GM18517 (cell line): ENCODE measurements at regions not wholly inside any gene's neighbourhood (a gene's known extent, or its start where the extent isn't known, plus 50 kb on each side); places are given as distances from the start of the nearest gene placed in this dataset.
"Not testable (repeated sequence)": the region's sequence is repeated elsewhere in the genome, so short reads cannot be mapped to it uniquely, and the experiment has no call there.

ENCODE experiments used
- ATAC-seq: cut with Tn5 transposase; IDR thresholded peaks from one replicate; pipeline ENCODE4 v1.9.1; 2021; ENCODE audit warnings: mild to moderate bottlenecking, moderate library complexity; ENCODE audit not compliant: unreplicated experiment

DNA sequence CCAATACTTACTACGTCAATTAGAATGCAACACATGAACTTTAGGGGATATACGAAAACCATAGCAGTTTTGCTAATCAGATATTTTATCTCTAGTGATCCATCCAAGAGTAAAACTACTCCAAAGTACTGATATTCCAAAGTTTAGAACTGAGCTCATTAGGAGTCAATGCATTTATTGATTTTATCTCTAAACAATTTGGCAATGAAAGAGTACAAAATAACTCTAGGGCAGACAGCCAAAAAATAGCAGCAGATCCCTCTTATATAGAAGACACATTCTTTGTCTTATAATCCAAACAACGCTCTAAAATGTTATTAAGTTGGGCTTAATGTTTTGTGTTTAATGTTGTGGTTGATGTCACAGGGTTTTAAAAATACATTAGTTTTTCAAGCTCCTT, 923.9 kb upstream of the MAN1A1 start:
- ATAC-seq: no peak

DNA sequence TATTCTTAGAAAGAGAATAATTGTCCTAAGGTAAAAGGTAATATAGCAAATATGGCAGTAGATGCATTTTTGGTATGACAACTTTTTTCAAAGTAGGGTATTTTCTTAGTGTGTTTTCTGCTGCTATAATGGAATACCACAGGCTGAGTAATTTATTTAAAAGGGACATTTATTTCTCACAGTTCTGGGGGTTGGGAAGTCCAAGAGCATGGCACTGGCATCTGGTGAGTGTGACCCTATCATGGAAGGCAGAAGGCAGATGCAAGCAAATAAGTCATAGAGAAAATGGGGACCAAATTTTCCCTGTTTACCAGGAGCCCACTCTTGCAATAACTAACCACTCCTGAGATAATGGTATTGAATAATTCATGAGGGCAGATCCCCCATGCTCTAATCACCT, 922.5 kb upstream of the MAN1A1 start:
- ATAC-seq: no peak

DNA sequence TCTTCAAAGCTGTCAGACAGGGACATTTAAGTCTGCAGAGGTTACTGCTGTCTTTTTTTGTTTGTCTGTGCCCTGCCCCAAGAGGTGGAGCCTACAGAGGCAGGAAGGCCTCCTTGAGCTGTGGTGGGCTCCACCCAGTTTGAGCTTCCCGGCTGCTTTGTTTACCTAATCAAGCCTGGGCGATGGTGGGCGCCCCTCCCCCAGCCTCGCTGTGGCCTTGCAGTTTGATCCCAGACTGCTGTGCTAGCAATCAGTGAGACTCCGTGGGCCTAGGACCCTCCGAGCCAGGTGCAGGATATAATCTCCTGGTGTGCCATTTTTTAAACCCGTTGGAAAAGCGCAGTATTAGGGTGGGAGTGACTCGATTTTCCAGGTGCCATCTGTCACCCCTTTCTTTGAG, 918.7 kb upstream of the MAN1A1 start:
- not testable (repeated sequence) for ATAC-seq

DNA sequence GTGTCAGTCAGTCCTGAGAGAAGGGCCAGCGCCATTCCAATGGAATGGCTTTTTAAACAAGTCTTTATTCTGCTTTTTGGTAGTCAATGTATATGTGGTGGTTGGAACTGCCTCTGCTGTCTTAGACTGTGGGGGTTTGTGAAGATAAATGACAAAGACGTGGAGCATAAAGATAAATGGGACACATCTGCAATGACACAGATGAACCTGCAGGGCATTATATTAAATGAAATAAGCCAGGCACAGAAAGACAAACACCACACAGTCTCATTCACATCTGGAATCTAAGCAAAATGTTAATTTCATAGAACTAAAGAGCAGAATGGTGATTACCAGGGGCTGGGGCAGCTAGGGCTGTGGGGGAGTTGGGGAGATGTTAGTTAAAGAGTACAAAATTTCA, 912.8 kb upstream of the MAN1A1 start:
- no peak for ATAC-seq

DNA sequence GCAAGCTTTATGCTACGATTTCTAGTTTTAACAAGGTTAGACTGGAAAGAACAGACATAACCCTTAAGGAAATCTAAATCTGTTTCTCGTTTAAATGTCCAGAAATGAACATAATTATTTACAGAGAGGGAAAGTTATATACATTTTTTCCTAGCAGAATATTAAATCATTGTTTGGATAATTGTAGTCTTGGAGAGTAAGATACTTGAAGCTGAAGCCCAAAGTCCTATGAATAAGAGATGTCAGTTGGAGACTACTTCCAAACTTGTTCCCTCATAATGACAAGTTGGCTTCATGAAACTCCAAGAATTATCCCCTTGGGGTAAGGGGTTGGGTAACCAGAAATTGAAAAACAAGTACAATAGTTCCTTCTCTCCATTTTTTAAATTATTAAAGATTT, 911.1 kb upstream of the MAN1A1 start:
- ATAC-seq: no peak

DNA sequence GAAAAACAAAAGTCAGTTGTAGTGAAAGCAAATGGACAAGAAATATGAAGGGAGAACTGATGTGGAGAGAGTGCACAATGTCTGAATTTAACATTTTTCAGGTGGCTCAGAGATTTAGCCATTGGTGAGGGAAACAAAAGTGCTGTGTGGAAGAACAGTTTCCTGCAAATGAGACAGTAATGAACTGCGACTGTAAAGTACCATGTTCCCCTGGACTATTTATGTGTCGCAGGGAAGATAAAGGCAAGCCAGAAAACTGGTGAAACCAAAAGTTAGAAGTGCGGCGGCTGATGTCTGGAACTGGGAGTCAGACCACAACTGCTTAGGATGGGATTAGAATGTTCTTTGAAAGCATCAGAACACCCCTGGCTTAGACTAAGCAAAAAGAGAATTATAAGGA, 905.1 kb upstream of the MAN1A1 start:
- ATAC-seq: no peak

DNA sequence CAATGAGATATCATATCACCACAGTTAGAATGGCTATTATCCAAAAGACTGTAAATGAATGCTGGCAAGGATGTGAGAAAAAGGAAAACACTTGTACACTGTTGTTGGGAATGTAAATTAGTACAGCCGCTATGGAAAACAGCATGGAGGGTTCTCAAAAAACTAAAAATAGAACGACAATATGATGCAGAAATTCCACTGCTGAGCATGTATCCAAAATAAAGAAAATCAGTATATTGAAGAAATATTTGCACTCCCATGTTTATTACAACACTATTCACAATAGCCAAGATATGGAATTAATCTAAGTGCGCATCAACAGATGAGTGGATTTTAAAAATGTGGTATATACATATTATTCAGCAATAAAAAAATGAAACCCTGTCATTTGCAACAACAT, 898.9 kb upstream of the MAN1A1 start:
- no peak for ATAC-seq

DNA sequence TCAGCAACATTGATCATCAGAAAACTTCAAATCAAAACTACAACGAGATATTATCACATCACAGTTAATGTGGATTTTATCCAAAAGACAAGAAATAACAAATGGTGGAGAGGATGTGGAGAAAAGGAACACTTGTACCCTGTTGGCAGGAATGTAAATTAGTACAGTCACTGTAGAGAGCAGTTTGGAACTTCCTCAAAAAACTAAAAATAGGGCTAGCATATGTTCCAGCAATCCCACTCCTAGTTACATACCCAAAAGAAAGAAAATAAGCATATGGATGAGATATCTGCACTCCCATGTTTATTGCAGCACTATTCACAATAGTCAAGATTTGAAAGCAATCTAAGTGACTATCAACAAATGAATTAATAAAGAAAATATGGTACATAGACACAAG, 887.7 kb upstream of the MAN1A1 start:
- no peak for ATAC-seq

DNA sequence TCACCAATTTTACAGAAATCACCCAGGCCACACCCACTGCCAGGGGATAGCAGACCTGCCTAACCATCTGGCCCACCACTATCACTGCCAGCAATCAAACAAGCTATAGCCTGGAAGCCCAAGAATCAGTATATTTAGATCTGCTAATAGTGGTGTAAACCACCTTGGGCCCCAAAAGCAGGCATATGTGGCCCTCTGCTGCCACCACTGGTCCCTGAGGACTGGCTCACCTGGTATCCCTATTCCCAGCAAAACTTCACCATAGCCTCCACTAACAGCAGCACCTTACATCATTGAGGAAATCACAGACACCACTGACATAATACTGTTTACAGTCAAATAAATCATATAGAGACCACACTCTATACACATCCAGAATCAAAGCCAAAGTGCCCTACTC, 880.4 kb upstream of the MAN1A1 start:
- no peak for ATAC-seq

DNA sequence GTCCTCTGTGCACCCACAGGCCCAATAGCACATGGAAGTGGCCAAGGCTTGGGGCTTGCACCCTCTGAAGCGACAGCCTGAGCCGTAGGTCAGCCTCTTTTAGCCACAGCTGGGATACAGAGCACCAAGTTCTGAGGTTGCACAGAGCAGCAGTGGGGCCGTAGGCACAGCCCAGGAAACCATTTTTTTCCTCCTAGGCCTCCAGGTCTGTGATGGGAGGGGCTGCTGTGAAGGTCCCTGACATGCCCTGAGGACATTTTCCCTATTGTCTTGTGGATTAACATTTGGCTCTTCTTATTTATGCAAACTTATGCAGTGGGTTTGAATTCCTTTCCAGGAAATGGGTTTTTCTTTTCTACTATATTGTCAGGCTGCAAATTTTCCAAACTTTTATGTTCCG, 878.7 kb upstream of the MAN1A1 start:
- no peak for ATAC-seq

DNA sequence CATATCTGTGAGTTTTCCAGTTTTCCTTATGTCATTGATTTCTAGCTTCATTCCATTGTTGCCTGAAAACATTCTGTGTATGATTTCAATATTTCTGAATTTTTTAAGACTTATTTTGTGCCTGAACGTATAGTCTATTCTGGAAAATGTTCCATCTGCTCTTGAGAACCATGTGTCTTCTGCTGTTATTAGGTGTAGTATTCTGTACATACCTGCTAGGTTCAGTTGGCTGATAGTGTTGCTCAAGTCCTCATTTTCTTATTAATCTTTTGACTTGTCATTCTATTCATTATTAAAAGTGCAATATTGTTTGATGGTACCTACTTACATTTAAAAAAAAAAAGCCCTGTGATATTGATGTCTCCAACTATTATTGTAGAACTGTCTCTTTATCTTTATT, 869.8 kb upstream of the MAN1A1 start:
- no peak for ATAC-seq

DNA sequence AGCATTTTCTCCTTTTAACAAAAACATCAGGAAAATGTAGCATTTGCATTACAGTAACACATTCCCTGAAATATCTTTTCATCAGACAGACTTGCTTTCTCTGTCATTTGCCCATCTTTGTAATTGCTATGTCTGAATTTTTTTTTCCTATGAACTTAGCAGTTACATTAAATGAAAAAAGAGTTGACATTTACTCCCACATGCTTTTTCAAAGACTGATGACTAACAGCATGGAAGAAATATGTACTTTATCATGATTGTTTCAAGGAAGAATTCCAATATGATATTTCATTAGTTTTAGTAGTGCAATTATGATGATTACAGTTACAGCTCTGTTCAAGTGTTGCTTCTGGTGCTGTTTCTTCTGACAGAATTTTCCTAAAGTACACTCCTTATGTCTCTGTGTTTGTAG, 864.5 kb upstream of the MAN1A1 start:
- ATAC-seq: no peak

DNA sequence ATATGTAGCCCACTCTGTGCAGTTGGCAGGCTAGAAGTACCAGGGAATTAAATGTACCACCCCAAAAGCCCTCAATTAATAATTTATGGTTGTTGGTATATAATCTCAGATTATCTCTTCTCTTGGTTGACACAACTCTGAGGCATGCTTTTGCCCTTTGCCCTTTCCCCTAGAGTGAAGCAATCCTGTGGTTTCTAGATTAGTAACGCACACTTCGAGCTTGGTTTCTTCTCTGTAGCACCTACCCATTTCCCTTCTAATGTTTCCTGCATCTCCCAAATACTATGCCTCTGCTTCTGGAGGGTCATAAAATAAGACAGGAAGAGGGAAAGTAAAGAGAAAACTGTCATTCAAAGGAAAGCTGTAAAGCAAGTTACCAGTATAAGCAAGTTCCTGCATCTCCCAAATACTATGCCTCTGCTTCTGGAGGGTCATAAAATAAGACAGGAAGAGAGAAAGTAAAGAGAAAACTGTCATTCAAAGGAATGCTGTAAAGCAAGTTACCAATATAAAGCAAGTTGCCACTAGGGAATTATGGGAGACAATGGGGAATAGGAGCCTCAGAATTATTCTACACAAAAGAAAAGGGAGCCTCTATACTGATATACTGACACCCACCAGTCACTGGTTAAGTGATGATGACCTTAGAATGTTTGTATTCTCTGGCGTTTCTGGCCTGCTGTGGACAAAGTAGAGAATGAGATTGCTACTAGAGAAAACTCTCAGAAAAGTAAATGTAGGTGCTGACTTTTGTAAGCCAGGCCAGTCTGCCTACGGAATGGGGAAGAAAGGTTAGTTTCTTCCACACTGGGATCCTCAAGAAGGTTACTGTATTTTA, 862.6 kb upstream of the MAN1A1 start:
- no peak for ATAC-seq

DNA sequence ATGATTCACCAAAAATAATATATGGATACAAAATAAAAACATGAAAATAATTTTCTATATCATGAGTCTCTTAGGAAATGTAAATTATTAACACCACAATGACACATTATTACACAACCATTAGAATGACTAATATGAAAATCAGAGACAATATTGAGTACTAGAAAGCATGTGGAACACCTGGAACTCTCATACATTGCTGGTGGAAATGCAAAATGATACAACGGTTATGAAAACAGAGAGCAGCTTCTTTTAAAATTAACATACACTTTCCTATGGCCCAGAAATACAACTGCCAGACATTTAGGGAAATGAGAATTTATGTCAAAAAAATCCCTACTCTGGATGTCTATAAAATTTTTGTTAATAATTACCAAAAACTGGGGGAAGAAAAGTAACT, 853.3 kb upstream of the MAN1A1 start:
- ATAC-seq: no peak

DNA sequence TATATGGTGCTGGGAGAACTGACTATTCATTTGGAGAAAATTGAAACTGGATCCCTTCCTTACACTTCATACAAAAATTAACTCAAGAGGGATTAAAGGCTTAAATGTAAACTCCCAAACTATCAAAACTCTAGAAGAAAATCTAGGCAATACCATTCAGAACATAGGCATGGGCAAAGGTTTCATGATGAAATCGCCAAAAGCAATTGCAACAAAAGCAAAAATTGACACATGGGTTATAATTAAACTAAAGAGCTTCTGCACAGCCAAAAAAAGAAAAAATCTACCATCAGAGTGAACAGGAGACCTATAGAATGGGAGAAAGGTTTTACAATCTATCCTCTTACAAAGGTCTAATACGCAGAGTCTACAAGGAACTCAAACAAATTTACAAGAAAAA, 851.3 kb upstream of the MAN1A1 start:
- no peak for ATAC-seq

DNA sequence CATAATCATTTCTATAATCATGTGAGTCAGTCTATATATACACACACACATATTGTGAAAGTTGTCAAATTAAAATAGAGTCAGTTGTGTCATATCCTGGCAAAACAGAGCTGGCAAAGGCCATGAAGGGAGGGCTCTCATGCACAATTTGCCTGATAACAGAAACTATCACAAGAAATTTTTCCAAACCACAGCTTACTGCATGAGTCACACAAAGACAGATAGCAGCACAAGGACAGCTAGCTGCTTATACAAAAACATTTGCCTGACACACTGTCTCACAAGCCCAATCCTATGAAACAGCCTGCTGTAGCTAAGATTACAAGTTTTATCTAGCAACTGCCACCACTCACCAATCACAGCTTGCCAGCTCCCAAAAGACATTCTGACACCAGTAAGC, 848.5 kb upstream of the MAN1A1 start:
- no peak for ATAC-seq

DNA sequence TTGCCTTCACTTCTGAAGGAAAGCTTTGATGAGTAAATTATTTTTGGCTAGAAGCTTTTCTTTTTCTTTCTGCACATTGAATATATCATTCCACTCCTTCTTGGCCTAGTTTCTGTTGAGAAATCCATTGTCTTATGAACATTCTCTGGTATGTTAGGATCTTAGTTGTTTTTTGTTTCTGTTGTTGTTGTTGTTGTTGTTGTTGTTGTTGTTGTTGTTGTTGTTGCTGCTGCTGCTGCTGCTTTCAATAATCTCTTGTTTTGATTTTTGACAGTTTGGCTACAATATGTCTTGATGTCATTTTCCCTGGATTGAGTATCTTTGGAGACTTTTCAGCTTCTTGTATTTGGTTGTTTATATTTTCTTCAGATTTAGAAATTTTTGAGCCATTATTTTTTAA, 836.5 kb upstream of the MAN1A1 start:
- ATAC-seq: no peak

DNA sequence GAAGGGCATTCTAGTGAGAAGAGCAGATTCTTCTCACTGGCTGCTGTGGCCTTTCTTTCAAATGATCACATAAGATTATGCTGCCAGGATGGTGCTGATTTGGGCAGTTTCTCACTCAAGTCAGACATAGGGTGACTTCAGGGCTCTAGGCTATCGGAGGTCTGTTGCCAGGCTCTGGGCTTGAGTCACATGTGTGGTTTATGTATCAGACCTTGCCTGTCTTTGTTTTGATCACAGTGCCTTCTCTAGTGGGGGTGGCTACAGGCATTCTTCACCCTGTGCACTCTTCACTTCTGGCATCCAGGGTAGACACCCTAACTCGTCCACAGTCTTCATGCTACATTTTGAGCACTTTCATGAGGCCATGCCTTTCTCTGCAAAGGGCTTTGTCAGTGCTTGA, 823.7 kb upstream of the MAN1A1 start:
- ATAC-seq: no peak

DNA sequence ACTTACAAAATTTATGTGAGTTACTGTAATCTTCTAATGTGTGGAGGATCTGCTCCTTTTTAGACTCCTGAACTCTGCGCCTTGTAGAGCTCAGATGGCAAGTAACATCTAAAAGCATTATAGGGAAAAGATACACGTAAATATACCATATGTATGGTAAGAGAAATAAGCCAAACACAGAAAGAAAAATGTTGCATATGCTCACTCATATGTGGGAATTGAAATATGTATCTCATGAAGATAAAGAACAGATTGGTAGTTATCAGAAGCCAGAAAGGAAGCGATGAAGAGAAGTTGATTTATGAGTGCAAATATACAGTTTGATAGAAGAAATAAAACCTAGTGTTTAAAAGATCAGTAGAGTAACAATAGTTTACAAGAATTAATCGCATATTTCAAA, 815.0 kb upstream of the MAN1A1 start:
- no peak for ATAC-seq

DNA sequence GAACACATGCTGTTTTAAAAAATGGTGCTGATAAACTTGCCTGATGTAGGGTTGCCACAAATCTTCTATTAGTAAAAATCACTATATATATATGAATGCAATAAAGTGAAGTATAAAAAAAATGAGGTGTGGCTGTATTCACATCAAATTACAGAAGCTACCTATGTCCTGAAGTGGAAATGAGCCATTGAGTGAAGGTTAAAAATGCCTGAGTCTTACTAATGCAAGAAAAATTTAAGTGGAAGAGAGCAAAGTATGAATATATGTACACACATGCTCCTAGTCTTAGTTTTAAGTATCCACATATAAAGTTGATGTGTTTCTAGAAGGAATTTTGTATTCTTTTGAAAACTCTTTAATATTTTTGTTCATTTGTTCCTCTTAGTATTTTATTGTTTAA, 808.3 kb upstream of the MAN1A1 start:
- no peak for ATAC-seq

DNA sequence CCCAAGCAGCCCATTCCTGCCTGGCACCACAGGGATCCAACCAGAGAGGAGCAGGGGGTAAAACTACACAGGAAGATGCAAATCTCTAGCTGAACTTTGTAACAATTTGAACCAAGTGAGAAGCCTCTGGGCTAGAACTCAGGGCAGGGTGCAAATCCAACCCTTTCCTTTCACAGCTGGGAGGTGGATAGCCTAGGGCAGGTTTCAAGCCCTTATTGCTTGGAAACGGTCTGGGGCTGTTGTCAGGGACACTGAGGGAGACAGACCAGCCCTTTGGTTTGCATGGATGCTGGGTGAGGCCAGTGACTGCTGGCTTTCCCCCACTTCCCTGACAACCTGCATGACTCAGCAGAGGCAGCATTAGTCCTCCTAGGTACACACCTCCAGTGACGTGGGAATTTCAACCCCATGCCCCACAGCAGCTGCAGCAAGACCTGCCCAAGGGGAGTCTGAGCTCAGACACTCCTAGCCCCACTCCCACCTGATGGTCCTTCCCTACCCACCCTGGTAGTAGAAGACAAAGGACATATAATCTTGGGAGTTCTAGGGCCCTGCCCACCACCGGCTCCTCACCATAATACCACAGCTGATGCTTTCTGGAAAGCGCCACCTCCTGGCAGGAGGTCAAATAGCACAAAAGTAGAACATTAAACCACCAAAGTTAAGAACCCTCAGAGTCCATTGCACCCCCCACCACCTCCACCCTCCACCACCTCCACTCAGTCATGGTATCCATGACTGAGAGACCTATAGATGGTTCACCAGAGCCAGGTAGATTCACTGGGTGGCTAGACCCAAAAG, 797.7 kb upstream of the MAN1A1 start:
- ATAC-seq: no peak

DNA sequence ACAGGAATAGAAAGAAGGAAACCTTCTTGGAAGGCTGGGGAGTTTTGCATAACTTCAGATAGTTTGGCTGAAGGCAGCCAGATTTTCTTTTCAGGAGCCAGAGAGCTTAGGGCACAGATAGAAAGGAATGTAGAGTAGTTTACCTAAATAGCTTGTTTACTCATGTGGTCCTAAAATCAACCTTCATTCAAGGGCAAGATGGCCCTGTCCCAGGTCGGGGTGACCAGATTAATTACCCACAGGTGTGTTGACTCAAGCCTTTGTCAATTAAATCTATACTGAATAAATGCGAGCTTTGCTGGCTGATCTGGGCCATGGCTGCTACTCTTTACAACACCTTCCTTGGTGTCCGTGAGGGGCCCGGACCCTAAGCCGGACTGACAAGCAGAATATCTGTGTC, 792.0 kb upstream of the MAN1A1 start:
- ATAC-seq: no peak
